CD4-positive, alpha-beta T cell (primary cell): ENCODE measurements at regions not wholly inside any gene's neighbourhood (a gene's known extent, or its start where the extent isn't known, plus 50 kb on each side); places are given as distances from the start of the nearest gene placed in this dataset.

Experiments used
- ATAC-seq: fragments of 200-7000 bp; cut with Tn5 transposase; one replicate; pipeline ENCODE4 v1.10.0; 2022; ENCODE audit warnings: mild to moderate bottlenecking; ENCODE audit not compliant: poor library complexity
- CTCF ChIA-PET: fragments of 350-600 bp; sonication (Branson Sonifier 250); formaldehyde crosslinking; loops from one replicate; lab custom pipeline; 2021; ENCODE audit warnings: antibody characterized with exemption, inconsistent platforms; lab: Charles Lee
- POLR2A ChIA-PET: fragments of 350-600 bp; sonication (Branson Sonifier 250); formaldehyde crosslinking; loops from one replicate; lab custom pipeline; 2021; ENCODE audit warnings: antibody characterized with exemption, inconsistent platforms; lab: Charles Lee
- DNase-seq, 14 experiments: peaks; one replicate each; pipeline ENCODE4 v3.0.0-alpha.2; 2013 to 2020; ENCODE audit warnings: mixed read lengths in 2 of 14
- H3K27ac ChIP-seq, 2 donors: one replicate each; pipeline versions ENCODE4 v1.5.1 to v1.7.0; 2013; ENCODE audit warnings: low read length in 2 of 2, low read depth in 1 of 2, mild to moderate bottlenecking in 1 of 2
- H3K27me3 ChIP-seq, 2 experiments: 1 replicate in 1 of 2; 2 replicates in 1 of 2; pipeline versions ENCODE4 v1.6.1 to v1.7.0; 2013; ENCODE audit warnings: low read length in 2 of 2, control low read depth in 1 of 2, mild to moderate bottlenecking in 1 of 2, moderate library complexity in 1 of 2; ENCODE audit not compliant: insufficient read depth in 2 of 2, control insufficient read depth in 1 of 2
- H3K36me3 ChIP-seq: one replicate; pipeline ENCODE4 v1.6.1; 2013; ENCODE audit warnings: low read length, control low read depth; ENCODE audit not compliant: insufficient read depth
- H3K4me1 ChIP-seq: one replicate; pipeline ENCODE4 v1.6.1; 2013; ENCODE audit warnings: low read length, control low read depth; ENCODE audit not compliant: insufficient read depth
- H3K4me3 ChIP-seq: one replicate; pipeline ENCODE4 v1.5.1; 2013; ENCODE audit warnings: mild to moderate bottlenecking, low read length, moderate library complexity
- H3K9me3 ChIP-seq, 2 experiments: 1 replicate in 1 of 2; 2 replicates in 1 of 2; pipeline versions ENCODE4 v1.6.1 to v1.7.0; 2013; ENCODE audit warnings: low read length in 2 of 2, mild to moderate bottlenecking in 2 of 2, control low read depth in 1 of 2, moderate library complexity in 1 of 2; ENCODE audit not compliant: control insufficient read depth in 1 of 2, insufficient read depth in 1 of 2
- H3K27ac Mint-ChIP-seq: one replicate; pipeline ENCODE4 v1.8.0; 2020; ENCODE audit warnings: mixed read lengths
- H3K27me3 Mint-ChIP-seq: one replicate; pipeline ENCODE4 v1.8.0; 2021; ENCODE audit warnings: mixed read lengths
- H3K36me3 Mint-ChIP-seq: one replicate; pipeline ENCODE4 v1.8.0; 2021; ENCODE audit warnings: low read depth, mixed read lengths
- H3K4me1 Mint-ChIP-seq: one replicate; pipeline ENCODE4 v1.8.0; 2021; ENCODE audit warnings: low read depth, mixed read lengths
- H3K4me3 Mint-ChIP-seq: one replicate; pipeline ENCODE4 v1.8.0; 2020; ENCODE audit warnings: mild to moderate bottlenecking, mixed read lengths
- H3K9me3 Mint-ChIP-seq: one replicate; pipeline ENCODE4 v1.8.0; 2020; ENCODE audit warnings: mixed read lengths
- intact Hi-C, 2 experiments: fragments of 100-400 bp; cut with DNase I in 1 of 2; cut with micrococcal nuclease in 1 of 2; formaldehyde crosslinking; loops; one replicate each; pipeline versions ENCODE4 v1.15.1 to v1.9.0; 2023 to 2025; cut with DNase I, micrococcal nuclease
- TF ChIP-seq, protein P1 (sequence below): fragments of 200-600 bp; IDR thresholded peaks from one replicate; pipeline ENCODE4 v1.8.0; 2022; ENCODE audit warnings: antibody characterized with exemption, mild to moderate bottlenecking

DNA sequence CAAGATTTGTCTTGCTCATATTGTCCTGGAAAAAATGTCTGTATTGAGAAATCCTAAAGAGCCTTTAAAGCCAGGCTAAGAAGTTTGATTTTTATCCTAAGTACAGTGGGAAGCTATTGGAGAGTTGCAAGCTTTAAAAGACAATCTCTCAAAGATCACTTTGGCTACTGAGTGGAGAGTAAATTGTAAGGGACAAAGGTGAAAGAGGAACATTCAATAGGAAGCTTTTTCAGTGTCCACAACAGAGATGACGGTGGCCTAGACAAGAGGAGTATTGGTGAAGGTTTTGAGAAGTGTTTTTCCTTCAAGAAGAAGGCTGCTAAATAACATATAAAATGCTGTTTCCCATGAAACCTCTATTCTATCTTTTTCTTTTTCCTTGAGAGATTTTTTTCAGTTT lies 249.5 kb upstream of the IL12A start:
- POLR2A ChIA-PET = no interaction called here
- H3K4me1 Mint-ChIP-seq = no peaks in the 10 kb centered on the region
- TF ChIP-seq, protein P1, sequence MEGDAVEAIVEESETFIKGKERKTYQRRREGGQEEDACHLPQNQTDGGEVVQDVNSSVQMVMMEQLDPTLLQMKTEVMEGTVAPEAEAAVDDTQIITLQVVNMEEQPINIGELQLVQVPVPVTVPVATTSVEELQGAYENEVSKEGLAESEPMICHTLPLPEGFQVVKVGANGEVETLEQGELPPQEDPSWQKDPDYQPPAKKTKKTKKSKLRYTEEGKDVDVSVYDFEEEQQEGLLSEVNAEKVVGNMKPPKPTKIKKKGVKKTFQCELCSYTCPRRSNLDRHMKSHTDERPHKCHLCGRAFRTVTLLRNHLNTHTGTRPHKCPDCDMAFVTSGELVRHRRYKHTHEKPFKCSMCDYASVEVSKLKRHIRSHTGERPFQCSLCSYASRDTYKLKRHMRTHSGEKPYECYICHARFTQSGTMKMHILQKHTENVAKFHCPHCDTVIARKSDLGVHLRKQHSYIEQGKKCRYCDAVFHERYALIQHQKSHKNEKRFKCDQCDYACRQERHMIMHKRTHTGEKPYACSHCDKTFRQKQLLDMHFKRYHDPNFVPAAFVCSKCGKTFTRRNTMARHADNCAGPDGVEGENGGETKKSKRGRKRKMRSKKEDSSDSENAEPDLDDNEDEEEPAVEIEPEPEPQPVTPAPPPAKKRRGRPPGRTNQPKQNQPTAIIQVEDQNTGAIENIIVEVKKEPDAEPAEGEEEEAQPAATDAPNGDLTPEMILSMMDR = no peak
- intact Hi-C loops = no loop called here
- Histone ChIP-seq H3K4me3 (no peak overlapping the region), H3K9me3 (peaks cover 0 to 5% of the 10 kb centered on the region in 2 experiments), H3K4me1 (no peaks in the 10 kb centered on the region), H3K36me3 (no peaks in the 10 kb centered on the region), H3K27me3 (peaks cover 0 to 8% of the 10 kb centered on the region in 2 experiments), H3K27ac (no peak overlapping the region)
- DNase-seq = no peak
- CTCF ChIA-PET = no interaction called here
- no peak for ATAC-seq
- peaks cover 10% of the 10 kb centered on the region for H3K27me3 Mint-ChIP-seq
- H3K36me3 Mint-ChIP-seq = no peaks in the 10 kb centered on the region
- H3K9me3 Mint-ChIP-seq = no peaks in the 10 kb centered on the region
- no peak overlapping the region for H3K27ac Mint-ChIP-seq
- no peak overlapping the region for H3K4me3 Mint-ChIP-seq

- Mint-ChIP-seq H3K4me1 (no peaks in the 10 kb centered on the region), H3K4me3 (no peak overlapping the region), H3K27ac (no peak overlapping the region), H3K9me3 (no peaks in the 10 kb centered on the region), H3K36me3 (no peaks in the 10 kb centered on the region), H3K27me3 (peaks cover 10% of the 10 kb centered on the region)
- no peaks in the 10 kb centered on the region for H3K36me3 ChIP-seq
- peaks cover 0 to 8% of the 10 kb centered on the region in 2 experiments for H3K27me3 ChIP-seq
- intact Hi-C loops = no loop called here
- peaks cover 0 to 5% of the 10 kb centered on the region in 2 experiments for H3K9me3 ChIP-seq
- H3K27ac ChIP-seq = no peak overlapping the region
- DNase-seq (no peak), ATAC-seq (no peak)
- CTCF ChIA-PET = no interaction called here
- TF ChIP-seq, protein P1 = no peak
- H3K4me3 ChIP-seq = no peak overlapping the region
- H3K4me1 ChIP-seq = no peaks in the 10 kb centered on the region
- POLR2A ChIA-PET = no interaction called here
Observed at GRCh38 chr3:159739969-159740368, 248.7 kb upstream of the IL12A start.

- peaks cover 10% of the 10 kb centered on the region for H3K27me3 Mint-ChIP-seq
- TF ChIP-seq, protein P1 = no peak
- POLR2A ChIA-PET = interaction anchor here (0.8 kb wide), 1 partner anchor 8 kb away, joined by 6 read pairs; no protein-coding TSS in a partner anchor
- CTCF ChIA-PET = no interaction called here
- no peak overlapping the region for H3K27ac ChIP-seq
- H3K27ac Mint-ChIP-seq = no peak overlapping the region
- ATAC-seq (no peak), DNase-seq (no peak)
- intact Hi-C loops = no loop called here
- H3K4me1 ChIP-seq = no peaks in the 10 kb centered on the region
- H3K4me1 Mint-ChIP-seq = no peaks in the 10 kb centered on the region
- H3K4me3 Mint-ChIP-seq = no peak overlapping the region
- H3K9me3 Mint-ChIP-seq = no peaks in the 10 kb centered on the region
- no peaks in the 10 kb centered on the region for H3K36me3 ChIP-seq
- H3K4me3 ChIP-seq = no peak overlapping the region
- peaks cover 0 to 5% of the 10 kb centered on the region in 2 experiments for H3K9me3 ChIP-seq
- no peaks in the 10 kb centered on the region for H3K36me3 Mint-ChIP-seq
- H3K27me3 ChIP-seq = peaks cover 0 to 8% of the 10 kb centered on the region in 2 experiments
Observed at GRCh38 chr3:159741281-159741680, 247.4 kb upstream of the IL12A start.
